SH-SY5Y (cell line): ENCODE measurements at regions not wholly inside any gene's neighbourhood (a gene's known extent, or its start where the extent isn't known, plus 50 kb on each side); places are given as distances from the start of the nearest gene placed in this dataset.

ENCODE experiments used
- GATA2 ChIP-seq: IDR thresholded peaks from 2 replicates; pipeline ENCODE4 v1.6.1; 2011; ENCODE audit warnings: mild to moderate bottlenecking, low read depth, low read length
- GATA3 ChIP-seq: IDR thresholded peaks from 2 replicates; pipeline ENCODE4 v1.6.1; 2011; ENCODE audit warnings: low read depth, mild to moderate bottlenecking, low read length, moderate library complexity

- TF ChIP-seq GATA2 (peak; percentile 85), GATA3 (peak; percentile 71)
These were observed 112.5 kb upstream of the SOX9 start for GRCh38 chr17:72008236-72008876.

GRCh38 chr17:72011561-72011960 is 109.3 kb upstream of the SOX9 start:
- TF ChIP-seq GATA2: no peak
- TF ChIP-seq GATA3: no peak

- TF ChIP-seq GATA3 (peak; percentile 90), GATA2 (peak; percentile 47)
These were observed 99.3 kb upstream of the SOX9 start for GRCh38 chr17:72021417-72022041.

- no peak; the same call in 1 of the 2 replicates for TF ChIP-seq GATA2
- TF ChIP-seq GATA3: no peak
These were observed 98.2 kb upstream of the SOX9 start for GRCh38 chr17:72022328-72023275.

GRCh38 chr17:72024457-72024856 is 96.4 kb upstream of the SOX9 start:
- TF ChIP-seq GATA3: no peak
- no peak for TF ChIP-seq GATA2

- TF ChIP-seq GATA3: no peak
- TF ChIP-seq GATA2: no peak
These were observed 95.7 kb upstream of the SOX9 start for GRCh38 chr17:72025113-72025512.

- no peak for TF ChIP-seq GATA2
- no peak for TF ChIP-seq GATA3
These were observed 90.5 kb upstream of the SOX9 start for GRCh38 chr17:72030067-72030899.

GRCh38 chr17:72031219-72031884 is 89.5 kb upstream of the SOX9 start:
- TF ChIP-seq GATA3 (no peak), GATA2 (peak; percentile 25; the same call in 1 of the 2 replicates)

- TF ChIP-seq GATA2: peak; percentile 56
- no peak for TF ChIP-seq GATA3
These were observed 87.5 kb upstream of the SOX9 start for GRCh38 chr17:72033334-72033733.

GRCh38 chr17:72034000-72034399 is 86.8 kb upstream of the SOX9 start:
- TF ChIP-seq GATA3 (no peak), GATA2 (no peak)

GRCh38 chr17:72038427-72038826 is 82.4 kb upstream of the SOX9 start:
- TF ChIP-seq GATA3 (no peak), GATA2 (no peak)

- TF ChIP-seq GATA3: no peak
- TF ChIP-seq GATA2: no peak
These were observed 81.3 kb upstream of the SOX9 start for GRCh38 chr17:72039490-72039889.

- no peak for TF ChIP-seq GATA3
- no peak for TF ChIP-seq GATA2
These were observed 74.6 kb upstream of the SOX9 start for GRCh38 chr17:72046178-72046577.
